GM13976 (cell line): ENCODE measurements at regions not wholly inside any gene's neighbourhood (a gene's known extent, or its start where the extent isn't known, plus 50 kb on each side); places are given as distances from the start of the nearest gene placed in this dataset.

ENCODE experiments used
- DNase-seq: peaks from one replicate; pipeline ENCODE4 v3.0.0; 2012; ENCODE audit warnings: low spot score
- in situ Hi-C: fragments of 300-500 bp; cut with MboI; formaldehyde crosslinking; loops from one replicate; pipeline ENCODE4 v1.12.0; 2022; ENCODE audit warnings: low sequenced_read_pairs, mixed read lengths, inconsistent platforms; ENCODE audit not compliant: unreplicated experiment
- TF ChIP-seq, protein P1 (sequence below): IDR thresholded peaks from 2 replicates; pipeline ENCODE4 v1.5.1; 2012; ENCODE audit warnings: borderline replicate concordance, mild to moderate bottlenecking; ENCODE audit not compliant: insufficient read depth; ENCODE audit errors: extremely low read depth, missing control alignments, control extremely low read depth

DNA sequence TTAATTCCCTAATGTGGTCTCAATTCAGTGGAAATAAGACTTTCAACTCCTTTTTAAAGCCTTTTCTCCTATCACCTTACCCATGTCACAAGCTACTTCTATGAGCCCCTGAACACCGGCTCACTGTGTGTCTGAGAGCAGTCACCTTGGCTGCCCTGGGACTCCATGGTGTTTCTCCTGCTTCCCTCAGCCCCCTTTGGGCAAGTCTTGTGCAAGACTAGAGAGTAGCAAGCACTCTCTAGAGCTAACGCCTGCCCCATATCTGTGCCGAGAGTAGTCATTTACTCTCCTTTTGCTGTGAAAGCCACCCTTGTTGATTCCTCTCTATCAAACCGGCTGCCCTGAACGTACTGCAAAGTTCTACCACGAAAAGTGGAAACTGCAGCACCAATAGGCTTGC is 77.9 kb upstream of the DAB2 start:
- no peak for DNase-seq
- TF ChIP-seq, protein P1, sequence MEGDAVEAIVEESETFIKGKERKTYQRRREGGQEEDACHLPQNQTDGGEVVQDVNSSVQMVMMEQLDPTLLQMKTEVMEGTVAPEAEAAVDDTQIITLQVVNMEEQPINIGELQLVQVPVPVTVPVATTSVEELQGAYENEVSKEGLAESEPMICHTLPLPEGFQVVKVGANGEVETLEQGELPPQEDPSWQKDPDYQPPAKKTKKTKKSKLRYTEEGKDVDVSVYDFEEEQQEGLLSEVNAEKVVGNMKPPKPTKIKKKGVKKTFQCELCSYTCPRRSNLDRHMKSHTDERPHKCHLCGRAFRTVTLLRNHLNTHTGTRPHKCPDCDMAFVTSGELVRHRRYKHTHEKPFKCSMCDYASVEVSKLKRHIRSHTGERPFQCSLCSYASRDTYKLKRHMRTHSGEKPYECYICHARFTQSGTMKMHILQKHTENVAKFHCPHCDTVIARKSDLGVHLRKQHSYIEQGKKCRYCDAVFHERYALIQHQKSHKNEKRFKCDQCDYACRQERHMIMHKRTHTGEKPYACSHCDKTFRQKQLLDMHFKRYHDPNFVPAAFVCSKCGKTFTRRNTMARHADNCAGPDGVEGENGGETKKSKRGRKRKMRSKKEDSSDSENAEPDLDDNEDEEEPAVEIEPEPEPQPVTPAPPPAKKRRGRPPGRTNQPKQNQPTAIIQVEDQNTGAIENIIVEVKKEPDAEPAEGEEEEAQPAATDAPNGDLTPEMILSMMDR, result no peak
- in situ Hi-C loops, result no loop called here

DNA sequence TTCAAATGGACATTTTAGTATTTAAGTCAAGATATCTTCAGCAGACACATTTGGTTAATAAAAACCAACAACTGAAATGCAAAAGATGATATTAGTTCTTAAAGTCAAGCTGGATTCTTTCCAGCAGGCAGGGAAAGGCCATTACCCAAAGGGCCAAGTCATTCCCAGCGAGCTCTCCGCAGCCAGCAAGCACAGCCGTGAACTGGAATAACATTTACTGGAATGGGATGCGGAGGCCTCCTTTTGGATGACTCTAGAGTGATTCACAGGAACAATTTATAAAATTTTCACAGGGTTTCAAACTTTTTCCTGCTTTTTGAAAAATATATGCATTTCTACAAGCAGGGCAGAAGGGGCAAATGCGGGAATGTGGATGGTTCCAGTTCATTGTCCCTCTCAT is 76.6 kb upstream of the DAB2 start:
- DNase-seq, result no peak
- in situ Hi-C loops, result no loop called here
- TF ChIP-seq, protein P1, result no peak

DNA sequence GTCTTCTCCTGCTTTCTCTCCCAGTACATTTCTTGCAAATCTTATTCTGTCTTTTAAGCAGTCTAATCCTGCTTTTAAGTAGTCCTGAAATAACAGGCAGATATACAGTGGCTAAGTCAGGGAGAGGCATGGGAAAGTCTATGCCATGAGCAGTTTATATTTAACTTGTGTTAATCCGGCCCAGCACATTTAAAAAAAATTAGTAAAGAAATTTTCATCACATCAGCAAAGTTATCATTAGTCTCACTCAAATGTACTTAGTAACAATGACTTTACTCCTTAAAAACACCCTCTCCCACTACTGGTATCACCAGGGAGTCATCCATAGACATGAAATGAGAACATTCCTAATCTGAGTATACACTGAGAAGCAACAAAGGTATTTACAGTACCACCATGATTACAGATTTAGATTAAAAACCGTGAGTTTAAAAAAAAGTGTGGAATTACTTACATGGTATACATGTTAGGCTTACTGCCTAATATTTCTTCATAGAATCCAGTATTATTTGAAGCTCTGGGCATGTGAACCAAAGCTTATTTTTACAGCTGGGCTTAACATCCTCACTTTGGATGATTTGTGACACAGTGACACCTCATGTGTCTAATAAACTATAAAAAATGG is 75.9 kb upstream of the DAB2 start:
- DNase-seq, result no peak
- in situ Hi-C loops, result no loop called here
- TF ChIP-seq, protein P1, result no peak

DNA sequence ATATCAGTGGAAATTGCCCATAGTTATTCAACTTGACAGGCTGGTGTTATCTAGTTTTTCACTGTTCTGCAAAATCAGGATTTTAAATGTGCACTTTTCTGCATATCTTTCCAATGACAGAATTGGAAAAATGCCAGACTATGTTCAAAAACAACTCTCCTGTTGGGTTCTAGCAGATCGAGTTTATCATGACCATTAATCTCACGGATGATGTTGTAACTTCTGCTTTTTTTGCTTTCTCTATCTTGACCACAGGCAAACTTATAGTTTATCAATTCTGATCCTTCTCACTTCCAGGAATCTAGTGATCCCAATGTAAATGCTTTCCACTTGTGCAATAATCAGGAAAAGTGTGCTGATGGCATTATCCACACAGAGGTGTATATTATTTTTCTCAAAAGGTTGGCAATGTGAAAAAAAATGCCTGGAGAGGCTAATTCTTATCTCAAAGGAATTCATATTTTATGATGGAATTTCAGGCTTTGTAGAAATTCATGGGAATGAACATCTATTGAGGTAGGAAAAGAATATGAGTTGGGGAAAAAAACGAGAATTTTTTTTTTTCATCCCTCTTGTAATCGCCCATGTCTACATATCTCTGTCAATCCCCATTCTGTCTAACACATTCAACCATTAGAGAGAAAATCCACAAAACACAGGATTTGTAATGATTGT is 73.6 kb upstream of the DAB2 start:
- DNase-seq, result no peak
- TF ChIP-seq, protein P1, result no peak
- in situ Hi-C loops, result no loop called here

DNA sequence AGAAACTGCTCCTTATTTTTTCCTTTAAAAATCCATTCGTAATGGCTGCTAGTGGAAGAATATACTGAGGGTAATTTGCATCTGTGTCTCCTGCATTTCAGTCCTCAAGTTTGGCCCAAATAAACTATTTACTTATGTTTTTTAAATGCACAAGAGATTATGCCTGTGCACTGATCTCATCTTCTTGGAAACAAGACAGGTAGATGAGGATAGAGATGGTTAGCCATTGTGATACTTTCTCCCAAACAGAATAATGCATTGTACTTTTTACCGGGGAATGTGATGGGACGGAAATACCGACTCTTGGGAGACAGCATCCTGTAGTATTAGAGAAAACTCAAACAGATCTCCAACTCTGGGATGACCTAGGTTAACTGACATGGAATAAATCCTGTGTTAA is 72.5 kb upstream of the DAB2 start:
- in situ Hi-C loops, result no loop called here
- TF ChIP-seq, protein P1, result no peak

DNA sequence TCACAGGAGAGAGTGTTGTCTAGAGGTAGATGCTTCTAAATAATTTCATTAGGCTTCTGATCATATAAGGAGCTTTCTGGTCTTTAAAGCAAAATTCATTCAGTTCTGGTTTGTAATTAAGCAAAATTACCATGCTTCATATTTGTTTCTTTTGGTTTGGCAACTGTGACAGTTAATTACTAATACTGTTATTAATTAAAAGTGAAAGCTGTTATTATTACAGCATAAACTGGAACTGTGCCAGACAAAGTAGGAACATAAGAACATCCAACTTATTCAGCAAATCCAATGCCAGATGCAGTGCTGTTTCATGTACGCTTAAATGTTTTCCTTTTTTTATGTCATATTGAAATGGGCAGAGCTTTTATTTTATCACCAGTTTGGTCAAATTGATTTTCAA is 70.4 kb upstream of the DAB2 start:
- in situ Hi-C loops, result no loop called here
- TF ChIP-seq, protein P1, result no peak
- no peak for DNase-seq

More for the DNA sequence above, 72.5 kb upstream of the DAB2 start:
- DNase-seq, result no peak

DNA sequence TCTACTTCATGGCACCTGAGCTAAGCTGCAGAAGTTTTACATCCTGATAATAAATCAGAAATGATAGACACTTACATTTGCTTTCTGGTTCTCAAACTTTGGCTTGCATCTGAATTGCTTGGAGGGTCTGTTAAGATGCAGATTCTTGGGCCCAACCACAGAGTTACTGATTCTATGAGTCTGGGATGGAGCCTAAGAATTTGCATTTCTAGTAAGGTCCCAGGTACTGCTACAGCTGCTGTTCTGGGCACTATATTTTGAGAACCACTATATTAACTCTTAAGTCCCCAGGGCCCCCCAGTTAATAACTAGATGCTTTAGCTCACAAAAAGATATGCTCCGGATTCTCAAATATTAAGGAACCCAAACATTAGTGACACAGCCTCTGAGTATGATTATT is 69.8 kb upstream of the DAB2 start:
- no peak for DNase-seq
- in situ Hi-C loops, result no loop called here
- TF ChIP-seq, protein P1, result no peak
